MCF 10A (cell line): ENCODE measurements at regions not wholly inside any gene's neighbourhood (a gene's known extent, or its start where the extent isn't known, plus 50 kb on each side); places are given as distances from the start of the nearest gene placed in this dataset.

ENCODE experiments used
- BruUV-seq: library from RNA; stranded (reverse); fragments of 400-500 nt; replicated peaks from 2 replicates; lab custom pipeline; 2021; lab: Mats Ljungman, UMichigan
- CTCF ChIA-PET: fragments of 300-600 bp; sonication (Branson Sonifier 250); formaldehyde crosslinking; extraction: SDS; loops from one replicate; lab custom pipeline; 2021; ENCODE audit warnings: antibody characterized with exemption, inconsistent platforms; lab: Yijun Ruan, JAX
- POLR2A ChIA-PET: fragments of 300-600, 350-650 bp; sonication (Branson Sonifier 250); formaldehyde crosslinking; extraction: SDS; loops from one replicate; lab custom pipeline; 2020; ENCODE audit warnings: antibody characterized with exemption, inconsistent platforms; lab: Yijun Ruan, JAX
- DNase-seq: peaks from one replicate; pipeline ENCODE4 v3.0.0-alpha.2; 2018; ENCODE audit not compliant: unreplicated experiment
- H3K27ac Mint-ChIP-seq: one replicate; pipeline ENCODE4 v1.8.0; 2022; ENCODE audit warnings: mild to moderate bottlenecking, low read depth, mixed read lengths; ENCODE audit not compliant: unreplicated experiment
- H3K27me3 Mint-ChIP-seq: one replicate; pipeline ENCODE4 v1.8.0; 2022; ENCODE audit warnings: mixed read lengths; ENCODE audit not compliant: insufficient read depth, unreplicated experiment
- H3K36me3 Mint-ChIP-seq: one replicate; pipeline ENCODE4 v1.8.0; 2022; ENCODE audit warnings: mild to moderate bottlenecking, moderate library complexity, mixed read lengths; ENCODE audit not compliant: insufficient read depth, unreplicated experiment
- H3K4me1 Mint-ChIP-seq: one replicate; pipeline ENCODE4 v1.8.0; 2022; ENCODE audit warnings: mixed read lengths; ENCODE audit not compliant: insufficient read depth, unreplicated experiment
- H3K4me3 Mint-ChIP-seq: one replicate; pipeline ENCODE4 v1.8.0; 2022; ENCODE audit warnings: mild to moderate bottlenecking, moderate library complexity, mixed read lengths; ENCODE audit not compliant: unreplicated experiment
- H3K9me3 Mint-ChIP-seq: one replicate; pipeline ENCODE4 v1.8.0; 2022; ENCODE audit warnings: mixed read lengths; ENCODE audit not compliant: unreplicated experiment
- CTCF ChIP-seq: fragments of 200-600 bp; IDR thresholded peaks from one replicate; pipeline ENCODE4 v1.8.0; 2022; ENCODE audit warnings: antibody characterized with exemption, mild to moderate bottlenecking; ENCODE audit not compliant: unreplicated experiment
- intact Hi-C: fragments of 100-400 bp; cut with micrococcal nuclease; formaldehyde crosslinking; loops from 2 replicates; pipeline ENCODE4 v1.14.1; 2022

DNA sequence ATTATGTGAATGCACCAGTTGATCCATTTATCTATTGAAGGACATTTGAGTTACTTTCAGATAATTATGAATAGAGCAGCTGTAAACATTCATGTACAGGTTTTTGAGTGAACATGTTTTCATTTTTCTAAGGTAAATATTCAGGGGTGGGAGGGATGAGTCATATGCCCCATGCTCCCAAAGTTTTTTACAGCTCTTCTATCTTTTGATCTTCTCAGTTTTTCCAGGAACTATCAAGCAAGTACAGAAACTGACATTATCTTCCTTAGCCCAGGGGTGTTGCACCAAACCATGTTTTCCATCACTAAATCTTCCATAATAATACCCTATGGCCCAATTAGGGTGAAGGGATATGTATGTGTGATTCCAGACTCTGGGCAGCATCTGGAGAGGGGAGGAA is 384.5 kb downstream of the EMP1 start:
- CTCF ChIA-PET: interaction anchor here (0.7 to 1.7 kb wide), 3 partner anchors 80 to 586 kb away, joined by 3 to 7 read pairs (median 4); no protein-coding TSS in a partner anchor
- H3K36me3 Mint-ChIP-seq: no peaks in the 10 kb centered on the region
- no peaks in the 10 kb centered on the region for H3K9me3 Mint-ChIP-seq
- POLR2A ChIA-PET: no interaction called here
- DNase-seq: no peak
- H3K27me3 Mint-ChIP-seq: no peaks in the 10 kb centered on the region
- no peak overlapping the region for H3K27ac Mint-ChIP-seq
- BruUV-seq: no TSS peak
- TF ChIP-seq CTCF: no peak
- H3K4me1 Mint-ChIP-seq: no peaks in the 10 kb centered on the region
- intact Hi-C loops: no loop called here
- no peak overlapping the region for H3K4me3 Mint-ChIP-seq

DNA sequence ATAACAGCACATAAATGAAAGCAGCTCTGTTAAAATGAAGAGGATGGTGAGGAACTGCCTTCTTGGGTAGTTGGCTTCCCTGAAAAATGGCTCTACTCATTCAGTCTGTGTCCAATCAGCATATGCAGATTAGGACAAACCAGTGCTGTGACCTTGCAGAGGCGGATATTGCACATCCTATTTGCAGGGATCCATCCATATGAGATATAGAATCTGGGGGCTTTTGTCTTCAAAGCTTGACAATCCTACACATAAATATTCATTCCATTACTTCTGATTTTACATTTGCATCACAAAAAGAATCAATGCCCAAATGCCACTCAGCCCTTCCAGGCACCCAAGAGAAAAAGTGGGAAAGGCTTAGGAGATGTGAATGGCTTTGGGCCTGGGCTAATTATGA is 383.7 kb downstream of the EMP1 start:
- TF ChIP-seq CTCF: no peak
- no TSS peak for BruUV-seq
- no peaks in the 10 kb centered on the region for H3K9me3 Mint-ChIP-seq
- POLR2A ChIA-PET: no interaction called here
- H3K27me3 Mint-ChIP-seq: no peaks in the 10 kb centered on the region
- no peak overlapping the region for H3K27ac Mint-ChIP-seq
- DNase-seq: no peak
- CTCF ChIA-PET: interaction anchor here (0.6 to 1.7 kb wide), 4 partner anchors 24 to 300 kb away, joined by 3 to 7 read pairs (median 4); no protein-coding TSS in a partner anchor
- no peak overlapping the region for H3K4me3 Mint-ChIP-seq
- no peaks in the 10 kb centered on the region for H3K4me1 Mint-ChIP-seq
- intact Hi-C loops: no loop called here
- no peaks in the 10 kb centered on the region for H3K36me3 Mint-ChIP-seq

GRCh38 chr12:13576935-13577500 is 380.5 kb downstream of the EMP1 start:
- peaks cover 7% of the 10 kb centered on the region for H3K4me1 Mint-ChIP-seq
- no peak for TF ChIP-seq CTCF
- no peak overlapping the region for H3K4me3 Mint-ChIP-seq
- H3K27ac Mint-ChIP-seq: no peak overlapping the region
- H3K9me3 Mint-ChIP-seq: no peaks in the 10 kb centered on the region
- DNase-seq: no peak
- ChIA-PET CTCF (interaction anchor here (0.6 to 0.8 kb wide), 3 partner anchors 15 to 275 kb away, joined by 3 to 4 read pairs (median 3); no protein-coding TSS in a partner anchor), POLR2A (no interaction called here)
- no peaks in the 10 kb centered on the region for H3K27me3 Mint-ChIP-seq
- intact Hi-C loops: no loop called here
- no peaks in the 10 kb centered on the region for H3K36me3 Mint-ChIP-seq
- no TSS peak for BruUV-seq

DNA sequence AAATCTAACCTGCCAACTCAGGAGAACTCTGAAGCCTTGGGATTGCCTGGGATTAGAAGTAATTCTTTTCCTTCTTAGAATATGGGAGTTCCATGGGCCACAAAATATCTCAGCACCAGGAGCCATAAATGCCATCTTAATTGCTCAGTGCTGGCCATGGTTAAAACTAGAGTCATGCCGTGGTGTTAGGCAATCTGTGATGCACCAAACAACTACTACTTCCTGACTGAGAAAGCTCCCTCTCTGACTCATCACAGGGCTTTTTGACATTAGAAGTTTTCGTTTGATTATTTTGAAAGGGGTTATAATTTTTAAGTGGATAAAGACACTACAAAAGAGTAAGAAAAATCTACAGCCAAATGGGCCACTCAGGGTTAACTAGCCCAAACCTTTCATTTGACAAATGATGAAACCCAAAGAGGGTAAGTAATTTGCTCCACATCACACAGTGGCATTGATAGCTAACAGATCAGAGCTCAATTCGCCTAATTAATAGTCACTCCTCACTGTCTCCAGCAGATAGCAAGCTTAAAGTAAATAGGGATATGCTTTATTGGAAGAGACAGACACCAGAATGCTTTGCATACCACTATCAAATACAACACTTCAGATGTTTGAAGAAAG is 377.3 kb downstream of the EMP1 start:
- TF ChIP-seq CTCF: no peak
- Mint-ChIP-seq H3K27me3 (no peaks in the 10 kb centered on the region), H3K9me3 (no peaks in the 10 kb centered on the region), H3K36me3 (no peaks in the 10 kb centered on the region), H3K27ac (no peak overlapping the region), H3K4me1 (peaks cover 16% of the 10 kb centered on the region), H3K4me3 (no peak overlapping the region)
- intact Hi-C loops: no loop called here
- no TSS peak for BruUV-seq
- DNase-seq: peak; percentile 85
- ChIA-PET CTCF (interaction anchor here (0.5 to 1.3 kb wide), 2 partner anchors 93 to 235 kb away, joined by 3 to 5 read pairs; no protein-coding TSS in a partner anchor), POLR2A (interaction anchor here (0.7 kb wide), 1 partner anchor 859 kb away, joined by 3 read pairs; no protein-coding TSS in a partner anchor)
